ENCODE measurements at regions not wholly inside any gene's neighbourhood (a gene's known extent, or its start where the extent isn't known, plus 50 kb on each side); places are given as distances from the start of the nearest gene placed in this dataset.

DNA sequence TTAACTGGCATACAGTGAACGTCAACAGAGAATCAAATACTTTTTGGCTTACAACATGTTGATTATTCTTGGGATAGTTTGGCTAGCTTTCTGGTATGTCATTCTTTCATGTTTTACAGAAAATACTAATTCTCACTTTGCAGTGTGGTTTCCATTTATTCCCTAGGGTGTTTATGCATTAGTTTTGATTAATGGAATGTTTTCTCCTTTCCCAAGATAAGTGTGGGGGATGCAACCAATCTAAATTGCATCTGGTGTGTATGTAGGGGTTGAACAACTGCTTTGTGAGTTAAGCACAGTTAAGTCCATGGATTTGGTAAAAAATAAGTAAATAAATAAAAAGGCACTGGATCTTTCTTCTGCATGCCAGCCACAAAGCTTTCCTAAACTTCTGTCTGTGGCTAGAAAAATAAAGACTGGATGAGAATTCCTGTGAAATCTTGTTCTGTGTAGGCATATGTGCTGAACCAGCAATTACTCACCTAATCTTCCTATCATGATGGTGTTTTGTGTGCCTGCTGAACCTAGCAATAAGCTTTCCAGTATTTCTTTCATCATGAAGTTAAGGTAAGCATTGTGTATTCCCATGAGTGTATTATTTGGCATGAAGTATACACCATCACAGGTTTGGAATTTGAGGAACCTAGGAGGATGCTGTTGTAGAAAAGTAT, 50.6 kb upstream of the TENM3 start:
- DNase-seq (no peak), ATAC-seq (no peak)
- intact Hi-C loops (cut with DNase I) = no loop called here

GRCh38 chr4:182193311-182193710, 49.9 kb upstream of the TENM3 start:
- Histone ChIP-seq H3K27ac (no peak overlapping the region), H3K27me3 (no peaks in the 10 kb centered on the region), H3K36me3 (no peaks in the 10 kb centered on the region), H3K9me3 (no peaks in the 10 kb centered on the region), H3K4me1 (no peaks in the 10 kb centered on the region), H3K4me3 (no peak overlapping the region)
- ATAC-seq (no peak), DNase-seq (no peak)
- TF ChIP-seq, protein P1, sequence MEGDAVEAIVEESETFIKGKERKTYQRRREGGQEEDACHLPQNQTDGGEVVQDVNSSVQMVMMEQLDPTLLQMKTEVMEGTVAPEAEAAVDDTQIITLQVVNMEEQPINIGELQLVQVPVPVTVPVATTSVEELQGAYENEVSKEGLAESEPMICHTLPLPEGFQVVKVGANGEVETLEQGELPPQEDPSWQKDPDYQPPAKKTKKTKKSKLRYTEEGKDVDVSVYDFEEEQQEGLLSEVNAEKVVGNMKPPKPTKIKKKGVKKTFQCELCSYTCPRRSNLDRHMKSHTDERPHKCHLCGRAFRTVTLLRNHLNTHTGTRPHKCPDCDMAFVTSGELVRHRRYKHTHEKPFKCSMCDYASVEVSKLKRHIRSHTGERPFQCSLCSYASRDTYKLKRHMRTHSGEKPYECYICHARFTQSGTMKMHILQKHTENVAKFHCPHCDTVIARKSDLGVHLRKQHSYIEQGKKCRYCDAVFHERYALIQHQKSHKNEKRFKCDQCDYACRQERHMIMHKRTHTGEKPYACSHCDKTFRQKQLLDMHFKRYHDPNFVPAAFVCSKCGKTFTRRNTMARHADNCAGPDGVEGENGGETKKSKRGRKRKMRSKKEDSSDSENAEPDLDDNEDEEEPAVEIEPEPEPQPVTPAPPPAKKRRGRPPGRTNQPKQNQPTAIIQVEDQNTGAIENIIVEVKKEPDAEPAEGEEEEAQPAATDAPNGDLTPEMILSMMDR (IDR thresholded peaks at IDR 0.05) = no peak
- intact Hi-C loops (cut with DNase I) = no loop called here

More for the DNA sequence above, 50.6 kb upstream of the TENM3 start:
- Histone ChIP-seq H3K4me3 (no peak overlapping the region), H3K27me3 (no peaks in the 10 kb centered on the region), H3K4me1 (no peaks in the 10 kb centered on the region), H3K36me3 (no peaks in the 10 kb centered on the region), H3K9me3 (no peaks in the 10 kb centered on the region), H3K27ac (no peak overlapping the region)
- TF ChIP-seq, protein P1 (IDR thresholded peaks at IDR 0.05) = no peak

Small RNA genes lying in the stretch of these regions (microRNA-seq; reads per million reads assigned to microRNA genes)
- 0.67 to 1.1 reads per million in 2 donors for gene MIR1305
